ENCODE measurements at regions not wholly inside any gene's neighbourhood (a gene's known extent, or its start where the extent isn't known, plus 50 kb on each side); places are given as distances from the start of the nearest gene placed in this dataset.
A peak's percentile ranks its signal among the peaks of the same experiment; 100 is the strongest.

DNA sequence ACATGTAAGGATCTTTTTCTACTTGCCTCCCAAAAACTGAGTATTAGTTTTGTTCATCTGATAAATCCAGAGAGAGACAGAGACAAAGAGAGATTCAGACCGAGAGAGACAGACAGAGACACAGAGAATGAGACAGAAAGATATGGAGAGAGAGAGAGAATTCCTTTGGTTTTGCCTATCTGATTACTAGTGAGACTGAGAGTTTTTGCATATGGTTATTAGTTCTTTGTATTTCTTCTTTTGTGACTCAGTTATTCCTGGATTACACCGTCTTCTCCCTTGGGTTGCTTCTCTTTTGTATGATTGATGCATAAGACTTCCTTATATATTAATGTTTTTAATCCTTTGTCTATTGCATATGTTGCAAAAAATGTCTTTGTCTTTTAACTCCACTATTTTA lies 91.2 kb upstream of the SPATA31C2 start:
- DNase-seq (ENCODE audit: low read depth): no peak

GRCh38 chr9:88224938-88225337 lies 86.7 kb upstream of the SPATA31C2 start:
- DNase-seq (ENCODE audit: low read depth): no peak

DNA sequence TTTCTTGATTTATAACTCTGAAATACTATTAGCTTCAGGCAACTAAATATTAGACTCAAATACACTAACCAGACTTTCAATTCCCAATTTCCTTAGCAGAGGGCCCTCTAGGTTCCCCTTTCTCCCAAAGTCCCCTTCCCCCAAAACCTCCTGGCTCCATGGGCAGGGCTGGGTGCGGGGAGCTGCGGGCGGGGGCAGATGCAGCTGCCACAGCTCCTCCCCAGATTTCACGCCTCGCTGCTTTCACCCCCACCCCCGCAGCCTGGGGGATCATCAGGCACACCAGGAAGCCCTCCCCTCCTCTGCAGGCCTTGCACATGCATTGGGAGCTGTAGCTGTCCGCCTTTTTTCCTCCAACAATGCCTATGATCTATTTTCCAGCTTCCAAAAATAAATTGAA lies 82.8 kb upstream of the SPATA31C2 start:
- DNase-seq (ENCODE audit: low read depth): no peak

DNA sequence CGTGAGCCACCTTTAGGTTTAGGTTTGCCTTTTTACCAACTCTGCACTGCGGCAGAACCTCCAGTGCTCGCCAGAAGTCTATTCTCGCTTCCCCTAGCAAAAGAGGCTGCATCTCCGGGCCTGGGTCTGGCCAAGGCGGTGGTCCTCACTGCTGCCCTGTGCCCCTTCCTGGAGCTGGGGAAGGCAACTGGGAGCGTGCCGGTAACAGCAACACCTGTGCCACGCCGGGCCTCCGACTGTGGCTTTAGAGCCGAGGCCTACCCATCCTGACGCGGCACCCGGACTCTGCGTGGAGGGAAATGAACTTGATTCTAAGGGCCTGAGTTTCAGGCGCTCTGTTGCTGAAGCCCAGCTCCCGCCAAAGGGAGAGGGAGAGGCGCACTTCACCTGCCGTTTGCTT lies 82.4 kb upstream of the SPATA31C2 start:
- DNase-seq (ENCODE audit: low read depth): no peak

DNA sequence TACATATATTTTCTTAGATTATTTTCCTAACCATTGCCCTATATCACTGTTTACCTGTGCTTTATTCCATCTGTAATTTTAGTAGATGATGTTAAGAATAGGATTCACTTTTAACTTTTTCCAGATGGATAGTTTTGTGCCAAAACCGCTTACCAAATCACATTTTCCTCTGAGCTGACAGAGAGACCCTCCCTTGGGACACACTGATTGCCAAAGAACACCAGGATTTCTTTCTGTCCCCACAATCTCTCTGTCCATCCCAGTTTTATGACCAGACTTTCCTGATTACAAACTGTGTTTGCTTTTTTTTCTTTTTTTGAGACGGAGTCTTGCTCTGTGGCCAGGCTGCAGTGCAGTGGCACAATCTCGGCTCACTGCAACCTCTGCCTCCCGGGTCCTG lies 81.3 kb upstream of the SPATA31C2 start:
- no peak for DNase-seq (ENCODE audit: low read depth)

DNA sequence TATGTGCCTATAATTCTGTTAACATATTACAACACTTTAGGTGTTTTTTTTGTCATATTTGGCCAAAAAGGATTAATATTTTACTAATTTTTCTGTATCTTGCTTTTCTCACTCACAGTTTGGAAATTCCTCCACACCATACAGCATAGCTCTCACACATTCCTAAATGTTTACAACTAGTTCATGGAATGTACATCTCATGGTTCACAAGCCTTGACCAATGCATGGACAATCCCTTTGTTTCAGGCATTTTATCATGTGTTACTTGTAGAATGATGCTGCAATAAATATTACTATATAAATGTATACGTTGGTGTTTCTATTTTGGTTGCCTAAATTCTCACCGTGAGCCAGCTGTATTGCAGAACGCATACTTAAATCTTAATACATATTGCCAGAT lies 80.5 kb upstream of the SPATA31C2 start:
- DNase-seq (ENCODE audit: low read depth): no peak

DNA sequence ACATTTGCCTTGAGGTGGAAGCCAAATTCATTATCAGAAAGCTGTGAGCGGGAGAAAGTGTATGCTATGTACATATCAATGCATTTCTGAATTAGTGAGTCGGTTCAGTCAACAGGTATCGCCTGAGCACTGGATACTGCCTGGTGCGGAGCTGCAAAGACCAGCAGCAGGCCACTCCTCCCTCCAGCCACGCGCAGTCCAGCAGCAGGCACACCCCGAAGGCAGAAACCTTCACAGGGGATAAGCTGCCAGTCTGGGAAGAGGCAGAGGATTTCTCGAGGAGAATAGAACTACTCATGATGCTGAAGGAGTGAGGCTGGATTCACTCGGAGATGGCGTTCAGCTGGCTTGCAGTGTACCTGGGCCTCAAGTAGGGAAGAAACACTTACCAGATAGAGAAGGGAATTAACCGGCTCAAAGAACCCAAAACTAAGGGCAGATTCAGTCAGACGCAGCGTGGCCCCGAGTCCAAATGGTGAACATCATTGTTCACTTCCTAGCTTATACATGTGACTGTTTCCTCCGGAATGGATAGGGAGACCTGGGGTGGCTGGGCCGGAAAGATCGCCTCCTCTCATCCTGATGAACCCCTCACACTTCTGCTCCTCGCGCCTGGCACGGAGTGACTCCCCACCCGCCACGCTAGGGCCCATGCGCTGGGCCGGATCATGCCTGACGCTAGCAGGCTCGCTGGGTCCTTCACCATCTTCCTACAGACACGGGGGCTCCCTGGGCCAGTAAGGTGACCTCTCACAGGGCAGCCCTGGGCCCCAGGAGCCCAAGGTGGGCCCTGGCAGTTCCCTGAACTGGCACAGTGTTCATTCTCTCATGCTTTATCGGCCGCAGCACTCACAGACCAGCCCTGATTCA lies 78.1 kb upstream of the SPATA31C2 start:
- no peak for DNase-seq (ENCODE audit: low read depth)

DNA sequence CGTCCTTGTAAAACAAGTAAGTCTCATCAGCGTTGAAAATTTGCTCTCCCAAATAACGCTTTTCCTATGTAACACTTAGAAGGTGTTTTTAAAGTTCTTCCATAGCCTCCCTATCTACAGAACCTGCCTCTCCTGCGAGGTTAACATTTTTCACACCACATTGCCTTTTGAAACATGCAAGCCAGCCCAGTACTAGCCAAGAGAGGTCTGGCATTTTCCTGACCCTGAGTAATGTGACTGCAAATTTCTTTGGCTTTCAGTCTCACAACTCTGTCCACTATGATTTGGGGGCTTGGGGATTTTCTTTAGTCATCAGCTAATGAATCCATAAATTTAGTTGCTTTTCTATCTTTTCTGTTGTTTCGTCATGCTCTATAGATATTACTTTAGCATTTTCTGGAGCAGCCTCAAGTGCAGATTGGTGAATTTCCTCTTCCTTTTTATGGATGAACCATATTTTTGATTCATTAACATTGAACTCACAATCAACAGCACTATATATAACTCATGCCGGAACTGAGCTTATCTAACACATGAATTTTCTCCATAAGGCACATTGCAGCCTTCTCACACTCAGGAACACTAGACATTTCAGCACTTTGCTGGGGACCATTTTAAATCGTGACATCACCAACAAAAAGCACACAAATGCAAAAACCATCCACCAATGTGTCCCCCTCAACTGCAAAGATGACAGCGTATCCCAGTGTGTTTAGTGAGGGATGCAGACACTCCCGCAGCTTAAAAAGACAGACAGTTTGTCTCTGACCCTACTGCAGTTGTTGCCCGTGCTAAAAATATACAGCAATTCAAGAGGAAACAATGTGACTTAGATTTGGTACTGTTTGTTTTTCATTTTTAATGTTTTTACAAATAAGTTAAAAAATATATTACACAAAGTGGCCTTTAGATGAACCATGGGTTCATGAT lies 77.2 kb upstream of the SPATA31C2 start:
- no peak for DNase-seq (ENCODE audit: low read depth)

GRCh38 chr9:88202321-88202720 lies 64.0 kb upstream of the SPATA31C2 start:
- DNase-seq (ENCODE audit: low read depth): no peak

DNA sequence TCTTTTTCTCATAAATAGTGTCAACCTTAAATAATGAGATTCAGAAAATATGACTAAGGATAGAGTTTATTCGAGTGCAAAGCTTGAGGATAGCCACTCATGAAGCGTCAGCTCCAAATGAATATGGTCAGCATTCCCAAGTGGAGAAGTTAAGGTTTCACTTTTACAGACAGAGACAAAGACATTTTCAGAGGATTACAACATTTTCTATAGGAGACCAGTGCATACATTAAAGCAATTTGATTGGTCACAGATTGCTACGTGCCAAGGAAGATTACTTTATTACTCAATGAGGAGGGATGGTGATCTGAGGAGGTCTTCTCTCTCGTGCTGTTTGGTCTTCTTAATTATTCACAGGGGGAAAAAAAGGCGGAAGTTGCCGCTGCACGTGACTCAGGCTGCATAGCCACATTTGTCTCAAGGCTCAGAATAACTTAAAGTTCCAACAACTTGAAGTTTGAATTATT lies 60.1 kb upstream of the SPATA31C2 start:
- DNase-seq (ENCODE audit: low read depth): no peak

DNA sequence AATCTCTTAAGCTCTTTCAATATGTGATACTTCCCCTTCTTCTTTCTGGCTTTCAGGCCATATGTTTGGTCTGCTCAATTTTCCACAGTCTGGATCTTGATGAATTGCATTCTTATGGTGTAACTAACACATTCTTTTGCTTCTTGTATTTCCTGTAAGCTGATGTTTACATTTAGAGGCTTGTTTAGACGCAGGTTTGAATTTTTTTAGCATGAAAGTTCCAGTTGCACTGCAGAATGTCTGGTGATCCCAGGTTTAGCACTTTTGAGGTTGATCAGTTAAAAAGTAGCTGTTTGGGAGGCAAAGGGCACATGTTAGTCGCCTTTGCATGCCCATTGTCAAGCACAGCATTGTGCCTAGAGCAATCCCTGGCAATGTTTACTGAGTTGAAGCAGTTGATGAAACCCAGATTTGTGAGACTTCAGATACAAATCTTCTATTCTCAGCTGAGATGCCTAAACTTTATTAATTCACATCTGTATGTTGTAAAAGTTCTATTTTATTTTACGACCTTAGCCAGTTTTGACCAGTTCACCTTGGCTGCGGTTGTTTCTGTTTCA lies 59.6 kb upstream of the SPATA31C2 start:
- DNase-seq (ENCODE audit: low read depth): peak; percentile 70

DNA sequence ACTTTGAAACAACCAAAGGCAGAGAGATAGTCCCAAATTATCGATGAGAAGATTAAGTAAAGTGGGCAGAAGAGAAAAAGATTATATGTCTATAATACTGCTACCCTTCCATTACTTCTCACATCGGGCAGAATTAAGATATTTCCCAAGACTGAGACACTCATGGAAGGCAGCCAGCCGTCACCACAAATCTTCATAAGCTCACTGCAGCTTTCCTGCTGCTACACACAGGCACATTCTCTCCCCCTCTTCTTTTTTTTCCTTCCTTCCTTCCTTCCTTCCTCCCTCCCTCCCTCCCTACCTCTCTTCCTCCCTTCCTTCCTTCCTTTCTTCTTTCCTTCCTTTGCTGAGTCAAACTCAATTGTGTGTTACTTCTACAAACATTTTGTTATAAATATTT lies 58.7 kb upstream of the SPATA31C2 start:
- peak; percentile 51 for DNase-seq (ENCODE audit: low read depth)

- no peak for DNase-seq (ENCODE audit: low read depth)
These were observed 58.0 kb upstream of the SPATA31C2 start for GRCh38 chr9:88196142-88196790.

- DNase-seq (ENCODE audit: low read depth): no peak
These were observed 55.5 kb upstream of the SPATA31C2 start for GRCh38 chr9:88193766-88194165.

DNA sequence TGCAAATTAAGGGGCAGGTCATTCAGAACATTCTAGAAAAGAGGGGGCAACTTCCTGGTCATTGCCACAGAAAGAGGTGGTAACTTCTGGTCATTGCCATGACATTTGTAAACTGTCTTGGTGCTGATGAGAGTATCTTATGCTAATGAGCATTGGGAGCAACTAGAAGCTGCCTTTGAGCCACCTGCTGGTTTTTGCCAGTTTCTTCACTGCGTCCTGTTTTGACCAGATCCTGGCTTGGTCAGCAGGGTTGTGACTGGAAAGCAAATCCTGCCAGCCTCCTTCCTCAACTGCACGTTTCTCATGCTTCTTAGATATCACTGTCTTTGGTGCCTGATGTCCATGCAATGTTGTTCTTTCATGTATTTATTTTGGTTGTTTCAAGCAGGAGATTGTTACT lies 53.2 kb upstream of the SPATA31C2 start:
- DNase-seq (ENCODE audit: low read depth): no peak

- no peak for DNase-seq (ENCODE audit: low read depth)
These were observed 51.1 kb upstream of the SPATA31C2 start for GRCh38 chr9:88189371-88189770.
